SK-N-SH (cell line): ENCODE measurements at regions not wholly inside any gene's neighbourhood (a gene's known extent, or its start where the extent isn't known, plus 50 kb on each side); places are given as distances from the start of the nearest gene placed in this dataset.

ENCODE experiments used
- CTCF ChIA-PET: fragments of 300-600, 350-600 bp; formaldehyde crosslinking; extraction: SDS; loops from one replicate; lab custom pipeline; 2021; lab: Yijun Ruan, JAX
- POLR2A ChIA-PET: fragments of 350-600 bp; sonication (Branson Sonifier 250); formaldehyde crosslinking; extraction: SDS; loops from one replicate; lab custom pipeline; 2020; ENCODE audit warnings: antibody characterized with exemption, inconsistent platforms; lab: Yijun Ruan, JAX
- DNase-seq: peaks from one replicate; pipeline ENCODE4 v3.0.0; 2012
- H2AFZ ChIP-seq: fragments of 200-600 bp; sonication (generic); 2 replicates; pipeline ENCODE4 v1.8.1; 2016; ENCODE audit warnings: antibody characterized with exemption, mild to moderate bottlenecking, low read depth
- H3F3A ChIP-seq: fragments of 200-600 bp; sonication (generic); replicated peaks from 2 replicates; pipeline ENCODE3; 2016; ENCODE audit warnings: antibody characterized with exemption, mild to moderate bottlenecking; ENCODE audit not compliant: insufficient read depth
- H3K27ac ChIP-seq, 2 experiments: fragments of 200-500 bp in 1 of 2; fragments of 200-600 bp in 1 of 2; sonication (Bioruptor generic) in 1 of 2; sonication (generic), shearing (Covaris generic) in 1 of 2; 2 replicates each; pipeline versions ENCODE4 v1.5.1 to v1.6.1; 2014 to 2016; ENCODE audit warnings: low read depth in 2 of 2, inconsistent platforms in 1 of 2, low read length in 1 of 2, mild to moderate bottlenecking in 1 of 2, mixed read lengths in 1 of 2
- H3K27me3 ChIP-seq: fragments of 200-600 bp; sonication (generic), shearing (Covaris generic); 2 replicates; pipeline ENCODE4 v1.6.1; 2016; ENCODE audit warnings: mixed run types; ENCODE audit not compliant: insufficient read depth
- H3K36me3 ChIP-seq, 2 experiments: fragments of 200-500 bp in 1 of 2; fragments of 200-600 bp in 1 of 2; sonication (Bioruptor generic) in 1 of 2; sonication (generic) in 1 of 2; replicated peaks in 1 of 2; 2 replicates each; pipeline versions ENCODE3 to v1.5.1; 2014 to 2016; ENCODE audit warnings: low read length in 1 of 2, mild to moderate bottlenecking in 1 of 2; ENCODE audit not compliant: insufficient read depth in 2 of 2, control insufficient read depth in 1 of 2
- H3K4me1 ChIP-seq, 2 experiments: fragments of 200-500 bp in 1 of 2; fragments of 200-600 bp in 1 of 2; sonication (Bioruptor generic) in 1 of 2; sonication (generic), shearing (Covaris generic) in 1 of 2; 2 replicates each; pipeline versions ENCODE4 v1.5.1 to v1.6.1; 2014 to 2016; ENCODE audit warnings: low read depth in 1 of 2, low read length in 1 of 2, mixed run types in 1 of 2; ENCODE audit not compliant: insufficient read depth in 2 of 2, control insufficient read depth in 1 of 2
- H3K4me2 ChIP-seq: fragments of 200-600 bp; sonication (generic), shearing (Covaris generic); 2 replicates; pipeline ENCODE4 v1.6.1; 2017; ENCODE audit warnings: mixed run types
- H3K4me3 ChIP-seq, 2 experiments: fragments of 200-500 bp in 1 of 2; fragments of 200-600 bp in 1 of 2; sonication (Bioruptor generic) in 1 of 2; sonication (generic), shearing (Covaris generic) in 1 of 2; 2 replicates each; pipeline versions ENCODE4 v1.5.1 to v1.8.1; 2014 to 2016; ENCODE audit warnings: low read depth in 2 of 2, inconsistent platforms in 1 of 2, low read length in 1 of 2, mild to moderate bottlenecking in 1 of 2, mixed read lengths in 1 of 2, moderate library complexity in 1 of 2
- H3K79me2 ChIP-seq: fragments of 200-600 bp; sonication (generic); 2 replicates; pipeline ENCODE4 v1.8.1; 2017; ENCODE audit warnings: mild to moderate bottlenecking; ENCODE audit not compliant: insufficient read depth
- H3K9ac ChIP-seq: fragments of 200-600 bp; sonication (generic); 2 replicates; pipeline ENCODE4 v1.6.1; 2017; ENCODE audit warnings: mixed run types
- H3K9me2 ChIP-seq: fragments of 200-600 bp; sonication (generic); 2 replicates; pipeline ENCODE4 v1.6.1; 2017; ENCODE audit warnings: mixed run types
- H3K9me3 ChIP-seq: fragments of 200-600 bp; sonication (generic); 2 replicates; pipeline ENCODE4 v1.6.1; 2017; ENCODE audit warnings: mixed run types, mild to moderate bottlenecking, moderate library complexity
- H4K20me1 ChIP-seq: fragments of 200-600 bp; sonication (generic); 2 replicates; pipeline ENCODE4 v1.6.1; 2017; ENCODE audit warnings: mild to moderate bottlenecking, mixed run types; ENCODE audit not compliant: insufficient read depth
- CHD2 ChIP-seq: fragments of 150-350 bp; IDR thresholded peaks from 2 replicates; pipeline ENCODE4 v1.6.1; 2018; ENCODE audit warnings: low read length; ENCODE audit not compliant: partially characterized antibody
- FOXJ3 ChIP-seq: sonication (generic); formaldehyde crosslinking; IDR thresholded peaks from 2 replicates; pipeline ENCODE4 v1.5.1; 2020; ENCODE audit warnings: mild to moderate bottlenecking, missing genetic modification reagents
- FOXM1 ChIP-seq: IDR thresholded peaks from 2 replicates; pipeline ENCODE4 v1.4.0; 2012; ENCODE audit warnings: low read depth, mild to moderate bottlenecking
- GATA2 ChIP-seq: sonication (generic); formaldehyde crosslinking; IDR thresholded peaks from 2 replicates; pipeline ENCODE4 v1.5.0; 2020; ENCODE audit warnings: mild to moderate bottlenecking, missing genetic modification reagents
- JUND ChIP-seq: IDR thresholded peaks from 2 replicates; pipeline ENCODE4 v1.4.0; 2012
- NFIC ChIP-seq: IDR thresholded peaks from 2 replicates; pipeline ENCODE4 v1.4.0; 2012; ENCODE audit warnings: borderline replicate concordance
- RCOR1 ChIP-seq: fragments of 150-350 bp; IDR thresholded peaks from 2 replicates; pipeline ENCODE4 v1.6.1; 2017; ENCODE audit warnings: antibody characterized with exemption, low read length
- RXRA ChIP-seq: IDR thresholded peaks from 2 replicates; pipeline ENCODE4 v1.4.0; 2012; ENCODE audit warnings: low read depth, mild to moderate bottlenecking, borderline replicate concordance
- TAF1 ChIP-seq: IDR thresholded peaks from 2 replicates; pipeline ENCODE4 v1.6.1; 2012; ENCODE audit warnings: low read depth, mild to moderate bottlenecking, low read length, moderate library complexity, borderline replicate concordance
- WGBS: methylation state at CpG from one replicate; pipeline ENCODE4 v1.1.6; 2017; ENCODE audit warnings: low lambda C conversion rate; 5-methylcytosine and 5-hydroxymethylcytosine counted together
- TF ChIP-seq, protein P1 (sequence below): fragments of 200-600 bp; sonication (generic); IDR thresholded peaks from 2 replicates; pipeline ENCODE4 v1.6.1; 2017; ENCODE audit warnings: antibody characterized with exemption, mild to moderate bottlenecking, moderate library complexity
- TF ChIP-seq, protein P2 (sequence below): IDR thresholded peaks from 2 replicates; pipeline ENCODE4 v1.4.0; 2012; ENCODE audit warnings: low read depth, borderline replicate concordance
- TF ChIP-seq, protein P3 (sequence below): fragments of 150-350 bp; IDR thresholded peaks from 2 replicates; pipeline ENCODE4 v1.6.1; 2017; ENCODE audit warnings: antibody characterized with exemption, low read length, low read depth, borderline replicate concordance
- TF ChIP-seq, protein P4 (sequence below): fragments of 150-350 bp; IDR thresholded peaks from 2 replicates; pipeline ENCODE4 v1.6.1; 2016; ENCODE audit warnings: mild to moderate bottlenecking, low read depth, low read length

DNA sequence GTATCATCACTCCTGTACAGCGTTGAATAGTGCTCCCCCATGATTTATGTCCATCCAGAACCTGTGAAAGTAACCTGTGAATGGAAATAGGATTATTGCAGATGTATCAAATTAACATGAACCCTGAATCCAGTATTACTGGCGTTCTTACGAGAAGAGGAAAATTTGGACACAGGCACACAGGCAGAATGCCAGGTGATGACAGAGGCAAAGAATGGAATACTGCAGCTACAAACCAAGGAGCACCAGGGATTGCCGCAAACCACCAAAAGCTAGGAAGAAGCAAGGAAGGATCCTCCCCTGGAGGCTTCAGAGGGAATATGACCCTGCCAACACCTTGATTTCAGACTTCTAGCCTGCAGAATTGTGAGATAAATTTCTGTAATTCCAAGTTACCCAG, 113.5 kb upstream of the EGLN3 start:
- Histone ChIP-seq H3K9me2 (no peaks in the 10 kb centered on the region), H3F3A (peaks cover 4% of the 10 kb centered on the region), H3K9me3 (no peaks in the 10 kb centered on the region), H3K9ac (no peak overlapping the region), H4K20me1 (no peaks in the 10 kb centered on the region), H3K36me3 (no peaks in the 10 kb centered on the region), H3K4me1 (peaks cover 0 to 7% of the 10 kb centered on the region in 2 experiments; a peak in 1 of 4 replicates), H3K79me2 (no peaks in the 10 kb centered on the region)
- WGBS: 55% methylated on average over 4 of the region's 4 CpGs
- POLR2A ChIA-PET: no interaction called here
- DNase-seq: no peak
- TF ChIP-seq GATA2 (CRISPR knock-in tag): no peak
- TF ChIP-seq RXRA: no peak
- TF ChIP-seq, protein P1, sequence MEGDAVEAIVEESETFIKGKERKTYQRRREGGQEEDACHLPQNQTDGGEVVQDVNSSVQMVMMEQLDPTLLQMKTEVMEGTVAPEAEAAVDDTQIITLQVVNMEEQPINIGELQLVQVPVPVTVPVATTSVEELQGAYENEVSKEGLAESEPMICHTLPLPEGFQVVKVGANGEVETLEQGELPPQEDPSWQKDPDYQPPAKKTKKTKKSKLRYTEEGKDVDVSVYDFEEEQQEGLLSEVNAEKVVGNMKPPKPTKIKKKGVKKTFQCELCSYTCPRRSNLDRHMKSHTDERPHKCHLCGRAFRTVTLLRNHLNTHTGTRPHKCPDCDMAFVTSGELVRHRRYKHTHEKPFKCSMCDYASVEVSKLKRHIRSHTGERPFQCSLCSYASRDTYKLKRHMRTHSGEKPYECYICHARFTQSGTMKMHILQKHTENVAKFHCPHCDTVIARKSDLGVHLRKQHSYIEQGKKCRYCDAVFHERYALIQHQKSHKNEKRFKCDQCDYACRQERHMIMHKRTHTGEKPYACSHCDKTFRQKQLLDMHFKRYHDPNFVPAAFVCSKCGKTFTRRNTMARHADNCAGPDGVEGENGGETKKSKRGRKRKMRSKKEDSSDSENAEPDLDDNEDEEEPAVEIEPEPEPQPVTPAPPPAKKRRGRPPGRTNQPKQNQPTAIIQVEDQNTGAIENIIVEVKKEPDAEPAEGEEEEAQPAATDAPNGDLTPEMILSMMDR: no peak
- TF ChIP-seq TAF1: no peak
- TF ChIP-seq, all 33 proteins: peak for 0
- Histone ChIP-seq H3K27me3 (peaks cover 13% of the 10 kb centered on the region; the same call in 1 of the 2 replicates), H3K4me2 (no peak overlapping the region), H3K27ac (no peak overlapping the region), H3K4me3 (no peak overlapping the region), H2AFZ (no peak overlapping the region)
- CTCF ChIA-PET: interaction anchor here (2.1 kb wide), 1 partner anchor 34 kb away, joined by 6 read pairs; no protein-coding TSS in a partner anchor

DNA sequence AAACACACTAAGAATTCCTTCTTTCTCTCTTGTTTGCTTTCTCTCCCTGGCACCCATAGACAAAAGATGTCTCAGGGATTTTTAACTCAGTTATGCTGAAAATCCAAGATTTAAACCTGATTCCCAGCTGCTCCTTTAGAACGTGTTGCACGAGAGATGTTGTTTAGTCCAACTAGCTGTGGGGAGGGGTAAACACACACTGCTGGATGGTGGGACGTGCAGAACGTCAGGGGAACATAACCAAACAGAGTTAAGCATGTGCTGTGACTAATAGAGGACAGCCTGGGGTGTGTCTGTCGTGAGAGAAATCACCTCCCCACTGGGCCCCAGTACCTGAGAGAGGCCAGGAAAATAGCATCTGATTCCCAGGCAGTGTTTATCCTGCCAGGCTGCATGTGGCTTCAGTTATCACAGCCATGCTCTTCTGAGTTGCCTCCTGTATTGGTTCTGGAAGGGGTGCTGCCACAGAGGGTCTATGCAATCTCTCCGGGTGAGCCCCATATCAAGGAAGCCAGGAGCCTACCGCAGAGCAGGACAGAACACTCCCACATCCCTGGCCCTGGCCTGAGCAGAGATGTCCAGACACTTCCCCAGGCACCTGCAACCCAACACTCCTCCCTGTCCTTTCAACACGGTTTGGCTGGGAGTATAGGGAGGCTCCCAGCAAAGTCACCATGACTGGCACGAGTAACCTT, 112.7 kb upstream of the EGLN3 start:
- POLR2A ChIA-PET: no interaction called here
- Histone ChIP-seq H3K27me3 (peaks cover 13% of the 10 kb centered on the region; the same call in 1 of the 2 replicates), H3K9me2 (no peaks in the 10 kb centered on the region), H2AFZ (no peak overlapping the region), H3K9me3 (no peaks in the 10 kb centered on the region), H3K9ac (no peak overlapping the region)
- TF ChIP-seq NFIC (no peak), CHD2 (no peak), FOXM1 (no peak), GATA2 (CRISPR knock-in tag) (no peak), FOXJ3 (CRISPR knock-in tag) (no peak), JUND (no peak), RCOR1 (no peak)
- TF ChIP-seq, protein P2, sequence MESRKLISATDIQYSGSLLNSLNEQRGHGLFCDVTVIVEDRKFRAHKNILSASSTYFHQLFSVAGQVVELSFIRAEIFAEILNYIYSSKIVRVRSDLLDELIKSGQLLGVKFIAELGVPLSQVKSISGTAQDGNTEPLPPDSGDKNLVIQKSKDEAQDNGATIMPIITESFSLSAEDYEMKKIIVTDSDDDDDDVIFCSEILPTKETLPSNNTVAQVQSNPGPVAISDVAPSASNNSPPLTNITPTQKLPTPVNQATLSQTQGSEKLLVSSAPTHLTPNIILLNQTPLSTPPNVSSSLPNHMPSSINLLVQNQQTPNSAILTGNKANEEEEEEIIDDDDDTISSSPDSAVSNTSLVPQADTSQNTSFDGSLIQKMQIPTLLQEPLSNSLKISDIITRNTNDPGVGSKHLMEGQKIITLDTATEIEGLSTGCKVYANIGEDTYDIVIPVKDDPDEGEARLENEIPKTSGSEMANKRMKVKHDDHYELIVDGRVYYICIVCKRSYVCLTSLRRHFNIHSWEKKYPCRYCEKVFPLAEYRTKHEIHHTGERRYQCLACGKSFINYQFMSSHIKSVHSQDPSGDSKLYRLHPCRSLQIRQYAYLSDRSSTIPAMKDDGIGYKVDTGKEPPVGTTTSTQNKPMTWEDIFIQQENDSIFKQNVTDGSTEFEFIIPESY: no peak
- TF ChIP-seq, protein P3, sequence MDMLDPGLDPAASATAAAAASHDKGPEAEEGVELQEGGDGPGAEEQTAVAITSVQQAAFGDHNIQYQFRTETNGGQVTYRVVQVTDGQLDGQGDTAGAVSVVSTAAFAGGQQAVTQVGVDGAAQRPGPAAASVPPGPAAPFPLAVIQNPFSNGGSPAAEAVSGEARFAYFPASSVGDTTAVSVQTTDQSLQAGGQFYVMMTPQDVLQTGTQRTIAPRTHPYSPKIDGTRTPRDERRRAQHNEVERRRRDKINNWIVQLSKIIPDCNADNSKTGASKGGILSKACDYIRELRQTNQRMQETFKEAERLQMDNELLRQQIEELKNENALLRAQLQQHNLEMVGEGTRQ: no peak
- TF ChIP-seq, protein P4, sequence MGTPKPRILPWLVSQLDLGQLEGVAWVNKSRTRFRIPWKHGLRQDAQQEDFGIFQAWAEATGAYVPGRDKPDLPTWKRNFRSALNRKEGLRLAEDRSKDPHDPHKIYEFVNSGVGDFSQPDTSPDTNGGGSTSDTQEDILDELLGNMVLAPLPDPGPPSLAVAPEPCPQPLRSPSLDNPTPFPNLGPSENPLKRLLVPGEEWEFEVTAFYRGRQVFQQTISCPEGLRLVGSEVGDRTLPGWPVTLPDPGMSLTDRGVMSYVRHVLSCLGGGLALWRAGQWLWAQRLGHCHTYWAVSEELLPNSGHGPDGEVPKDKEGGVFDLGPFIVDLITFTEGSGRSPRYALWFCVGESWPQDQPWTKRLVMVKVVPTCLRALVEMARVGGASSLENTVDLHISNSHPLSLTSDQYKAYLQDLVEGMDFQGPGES: no peak
- TF ChIP-seq, all 33 proteins: peak for 0
- WGBS: 43% methylated on average over 8 of the region's 9 CpGs
- H3K79me2 ChIP-seq: no peaks in the 10 kb centered on the region
- no peaks in the 10 kb centered on the region for H3K36me3 ChIP-seq
- peaks cover 0 to 7% of the 10 kb centered on the region in 2 experiments; a peak in 1 of 4 replicates for H3K4me1 ChIP-seq
- no peak overlapping the region for H3K27ac ChIP-seq
- no peaks in the 10 kb centered on the region for H4K20me1 ChIP-seq
- DNase-seq: no peak
- no peak overlapping the region for H3K4me2 ChIP-seq
- CTCF ChIA-PET: no interaction called here
- no peak overlapping the region for H3K4me3 ChIP-seq
- H3F3A ChIP-seq: peaks cover 4% of the 10 kb centered on the region
